MM.1S (cell line): ENCODE measurements at regions not wholly inside any gene's neighbourhood (a gene's known extent, or its start where the extent isn't known, plus 50 kb on each side); places are given as distances from the start of the nearest gene placed in this dataset.
A peak's percentile ranks its signal among the peaks of the same experiment; 100 is the strongest.
"Not testable (repeated sequence)": the region's sequence is repeated elsewhere in the genome, so short reads cannot be mapped to it uniquely, and the experiment has no call there.

Experiments used
- DNase-seq: peaks from one replicate; pipeline ENCODE4 v3.0.0-alpha.2; 2015
- H2AFZ ChIP-seq: fragments of 300-600 bp; sonication (generic); 2 replicates; pipeline ENCODE4 v1.6.0; 2016; ENCODE audit warnings: antibody characterized with exemption, low read length
- H3F3A ChIP-seq: fragments of 300-600 bp; sonication (generic); 2 replicates; pipeline ENCODE4 v1.6.1; 2016; ENCODE audit warnings: mild to moderate bottlenecking, antibody characterized with exemption, low read length, moderate library complexity, mixed read lengths; ENCODE audit not compliant: insufficient read depth
- H3K27ac ChIP-seq: fragments of 300-600 bp; sonication (generic); 2 replicates; pipeline ENCODE4 v1.5.1; 2016; ENCODE audit warnings: mild to moderate bottlenecking, low read length
- H3K27me3 ChIP-seq: fragments of 300-600 bp; sonication (generic); replicated peaks from 2 replicates; pipeline ENCODE4 v1.6.0; 2016; ENCODE audit warnings: low read length; ENCODE audit not compliant: insufficient read depth
- H3K36me3 ChIP-seq: fragments of 300-600 bp; sonication (generic); replicated peaks from 2 replicates; pipeline ENCODE4 v1.6.1; 2016; ENCODE audit warnings: mild to moderate bottlenecking, low read length, mixed read lengths; ENCODE audit not compliant: insufficient read depth
- H3K4me1 ChIP-seq: fragments of 300-600 bp; sonication (generic); 2 replicates; pipeline ENCODE4 v1.6.1; 2016; ENCODE audit warnings: low read length, mixed read lengths
- H3K4me2 ChIP-seq: fragments of 300-600 bp; sonication (generic); 2 replicates; pipeline ENCODE4 v1.6.0; 2016; ENCODE audit warnings: low read depth, low read length
- H3K4me3 ChIP-seq: fragments of 300-600 bp; sonication (generic); 2 replicates; pipeline ENCODE4 v1.5.1; 2016; ENCODE audit warnings: low read length, mixed read lengths
- H3K79me2 ChIP-seq: fragments of 300-600 bp; sonication (generic); 2 replicates; pipeline ENCODE4 v1.6.1; 2016; ENCODE audit warnings: mixed run types, low read length, mixed read lengths
- H3K9ac ChIP-seq: fragments of 300-600 bp; sonication (generic); 2 replicates; pipeline ENCODE4 v1.6.1; 2016; ENCODE audit warnings: low read length, mixed read lengths
- H3K9me2 ChIP-seq: fragments of 300-600 bp; sonication (generic); replicated peaks from 2 replicates; pipeline ENCODE4 v1.6.1; 2016; ENCODE audit warnings: mild to moderate bottlenecking, low read length, mixed read lengths; ENCODE audit not compliant: insufficient read depth
- H3K9me3 ChIP-seq: fragments of 300-600 bp; sonication (generic); replicated peaks from 2 replicates; pipeline ENCODE4 v1.6.1; 2016; ENCODE audit warnings: mild to moderate bottlenecking, low read length, mixed read lengths; ENCODE audit not compliant: insufficient read depth
- H4K20me1 ChIP-seq: fragments of 300-600 bp; sonication (generic); 2 replicates; pipeline ENCODE4 v1.6.1; 2016; ENCODE audit warnings: mild to moderate bottlenecking, low read length, moderate library complexity, mixed read lengths; ENCODE audit not compliant: insufficient read depth
- CTCF ChIP-seq: fragments of 300-600 bp; sonication (generic); IDR thresholded peaks from 2 replicates; pipeline ENCODE4 v1.5.1; 2016; ENCODE audit warnings: antibody characterized with exemption, low read length, mixed read lengths
- EZH2 ChIP-seq: fragments of 300-600 bp; sonication (generic); optimal IDR thresholded peaks from 2 replicates; pipeline ENCODE3; 2017; ENCODE audit warnings: low read depth, mild to moderate bottlenecking, antibody characterized with exemption, low read length, mixed read lengths
- EZH2phosphoT487 ChIP-seq: fragments of 300-600 bp; sonication (generic); IDR thresholded peaks from 2 replicates; pipeline ENCODE4 v1.6.1; 2018; ENCODE audit warnings: antibody characterized with exemption, low read length

- no peaks in the 10 kb centered on the region for H3F3A ChIP-seq
- no peak overlapping the region for H3K4me3 ChIP-seq
- no peaks in the 10 kb centered on the region for H4K20me1 ChIP-seq
- no peak overlapping the region for H3K4me2 ChIP-seq
- H3K9me2 ChIP-seq: no peaks in the 10 kb centered on the region
- no peaks in the 10 kb centered on the region for H3K36me3 ChIP-seq
- H3K27me3 ChIP-seq: no peaks in the 10 kb centered on the region
- no peak for TF ChIP-seq CTCF
- no peak for TF ChIP-seq EZH2phosphoT487
- TF ChIP-seq EZH2: no peak
- no peak overlapping the region for H3K9ac ChIP-seq
- no peaks in the 10 kb centered on the region for H3K9me3 ChIP-seq
- H3K27ac ChIP-seq: no peak overlapping the region
- no peak overlapping the region for H2AFZ ChIP-seq
- peak; percentile 10 for DNase-seq
- H3K79me2 ChIP-seq: no peaks in the 10 kb centered on the region
- H3K4me1 ChIP-seq: no peaks in the 10 kb centered on the region
Observed at GRCh38 chrX:112935029-112935428, 94.4 kb upstream of the AMOT start.

- TF ChIP-seq EZH2phosphoT487: no peak
- no peak for TF ChIP-seq EZH2
- TF ChIP-seq CTCF: no peak
- Histone ChIP-seq H3K4me2 (no peak overlapping the region), H3F3A (no peaks in the 10 kb centered on the region), H3K9me2 (no peaks in the 10 kb centered on the region), H3K9me3 (no peaks in the 10 kb centered on the region), H2AFZ (no peak overlapping the region), H3K36me3 (no peaks in the 10 kb centered on the region), H3K4me1 (no peaks in the 10 kb centered on the region), H3K9ac (no peak overlapping the region), H3K27ac (no peak overlapping the region), H3K79me2 (no peaks in the 10 kb centered on the region), H3K4me3 (no peak overlapping the region), H4K20me1 (no peaks in the 10 kb centered on the region), H3K27me3 (no peaks in the 10 kb centered on the region)
- no peak for DNase-seq
Observed at GRCh38 chrX:112931900-112932299, 91.3 kb upstream of the AMOT start.

DNA sequence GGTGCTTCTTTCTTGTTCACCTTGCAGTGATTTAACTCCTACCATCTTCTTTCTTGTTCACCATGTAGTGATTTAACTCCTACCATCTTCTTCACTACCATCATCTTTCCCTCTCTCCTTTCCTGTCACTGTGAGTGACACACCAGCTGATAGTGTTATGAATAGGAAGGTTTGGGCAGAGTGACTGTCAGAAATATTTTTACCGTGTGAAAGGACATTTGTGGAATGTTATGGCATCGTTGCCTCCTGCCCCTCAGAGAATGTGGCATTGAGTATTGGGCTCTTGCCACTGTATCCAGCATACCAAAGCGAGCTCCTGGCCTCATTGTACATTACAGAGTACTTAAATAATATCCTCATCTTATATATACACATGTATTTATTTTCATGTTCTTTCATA is 90.8 kb upstream of the AMOT start:
- no peaks in the 10 kb centered on the region for H3K79me2 ChIP-seq
- no peaks in the 10 kb centered on the region for H3F3A ChIP-seq
- no peak overlapping the region for H3K4me3 ChIP-seq
- H3K4me2 ChIP-seq: no peak overlapping the region
- H3K36me3 ChIP-seq: no peaks in the 10 kb centered on the region
- H3K27me3 ChIP-seq: no peaks in the 10 kb centered on the region
- H3K9me3 ChIP-seq: no peaks in the 10 kb centered on the region
- no peak overlapping the region for H3K27ac ChIP-seq
- no peaks in the 10 kb centered on the region for H4K20me1 ChIP-seq
- no peak overlapping the region for H3K9ac ChIP-seq
- no peaks in the 10 kb centered on the region for H3K4me1 ChIP-seq
- DNase-seq: no peak
- TF ChIP-seq EZH2 (no peak), CTCF (no peak), EZH2phosphoT487 (no peak)
- H3K9me2 ChIP-seq: no peaks in the 10 kb centered on the region
- no peak overlapping the region for H2AFZ ChIP-seq

DNA sequence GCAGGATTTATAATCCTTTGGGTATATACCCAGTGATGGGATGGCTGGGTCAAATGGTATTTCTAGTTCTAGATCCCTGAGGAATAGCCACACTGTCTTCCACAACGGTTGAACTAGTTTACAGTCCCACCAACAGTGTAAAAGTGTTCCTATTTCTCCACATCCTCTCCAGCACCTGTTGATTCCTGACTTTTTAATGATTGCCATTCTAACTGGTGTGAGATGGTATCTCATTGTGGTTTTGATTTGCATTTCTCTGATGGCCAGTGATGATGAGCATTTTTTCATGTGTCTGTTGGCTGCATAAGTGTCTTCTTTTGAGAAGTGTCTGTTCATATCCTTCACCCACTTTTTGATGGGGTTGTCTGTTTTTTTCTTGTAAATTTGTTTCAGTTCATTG is 82.8 kb upstream of the AMOT start:
- not testable (repeated sequence) for H4K20me1 ChIP-seq, H2AFZ ChIP-seq, H3K9me3 ChIP-seq, H3K27ac ChIP-seq, H3F3A ChIP-seq, H3K36me3 ChIP-seq, H3K9ac ChIP-seq, H3K4me3 ChIP-seq, H3K9me2 ChIP-seq, DNase-seq, H3K27me3 ChIP-seq, H3K4me1 ChIP-seq, H3K79me2 ChIP-seq, H3K4me2 ChIP-seq
